C4-2B (cell line): ENCODE measurements at regions not wholly inside any gene's neighbourhood (a gene's known extent, or its start where the extent isn't known, plus 50 kb on each side); places are given as distances from the start of the nearest gene placed in this dataset.

Experiments used
- ZFX ChIP-seq: fragments of 450-650 bp; IDR thresholded peaks from 2 replicates; pipeline ENCODE4 v1.6.1; 2017
- TF ChIP-seq, protein P1 (sequence below): fragments of 450-650 bp; conservative IDR thresholded peaks from 2 replicates; pipeline ENCODE4 v1.5.1; 2017; ENCODE audit warnings: mild to moderate bottlenecking

DNA sequence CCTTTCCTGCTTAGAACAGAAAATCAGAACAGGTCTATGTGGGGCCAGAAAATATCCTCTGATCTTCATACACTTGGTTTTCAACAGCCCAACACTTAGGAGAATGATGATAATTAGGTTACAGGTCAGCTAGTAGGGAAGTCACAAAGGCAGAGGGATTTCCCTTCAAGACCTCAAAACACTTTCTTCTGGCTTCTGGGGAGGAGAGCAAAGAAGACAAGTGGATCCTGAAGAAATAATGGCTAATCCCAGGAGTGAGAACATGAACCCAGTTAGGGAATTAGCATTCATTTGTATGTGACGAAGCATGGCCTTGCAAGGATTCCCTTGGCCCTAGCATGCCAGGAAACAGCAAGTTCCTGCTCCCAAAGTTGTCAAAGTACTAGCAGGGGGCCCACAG lies 223.3 kb downstream of the BCAT1 start:
- TF ChIP-seq, protein P1, sequence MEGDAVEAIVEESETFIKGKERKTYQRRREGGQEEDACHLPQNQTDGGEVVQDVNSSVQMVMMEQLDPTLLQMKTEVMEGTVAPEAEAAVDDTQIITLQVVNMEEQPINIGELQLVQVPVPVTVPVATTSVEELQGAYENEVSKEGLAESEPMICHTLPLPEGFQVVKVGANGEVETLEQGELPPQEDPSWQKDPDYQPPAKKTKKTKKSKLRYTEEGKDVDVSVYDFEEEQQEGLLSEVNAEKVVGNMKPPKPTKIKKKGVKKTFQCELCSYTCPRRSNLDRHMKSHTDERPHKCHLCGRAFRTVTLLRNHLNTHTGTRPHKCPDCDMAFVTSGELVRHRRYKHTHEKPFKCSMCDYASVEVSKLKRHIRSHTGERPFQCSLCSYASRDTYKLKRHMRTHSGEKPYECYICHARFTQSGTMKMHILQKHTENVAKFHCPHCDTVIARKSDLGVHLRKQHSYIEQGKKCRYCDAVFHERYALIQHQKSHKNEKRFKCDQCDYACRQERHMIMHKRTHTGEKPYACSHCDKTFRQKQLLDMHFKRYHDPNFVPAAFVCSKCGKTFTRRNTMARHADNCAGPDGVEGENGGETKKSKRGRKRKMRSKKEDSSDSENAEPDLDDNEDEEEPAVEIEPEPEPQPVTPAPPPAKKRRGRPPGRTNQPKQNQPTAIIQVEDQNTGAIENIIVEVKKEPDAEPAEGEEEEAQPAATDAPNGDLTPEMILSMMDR = no peak
- no peak for TF ChIP-seq ZFX
